Endothelial cell of umbilical vein (primary cell): ENCODE measurements at regions not wholly inside any gene's neighbourhood (a gene's known extent, or its start where the extent isn't known, plus 50 kb on each side); places are given as distances from the start of the nearest gene placed in this dataset.

Source experiments
- BruUV-seq: library from RNA; stranded (reverse); fragments of 400-500 nt; replicated peaks from 2 replicates; lab custom pipeline; 2021; lab: Mats Ljungman, UMichigan
- CTCF ChIA-PET: fragments of 300-600, 350-600 bp; sonication (Branson Sonifier 250); formaldehyde crosslinking; loops from one replicate; lab custom pipeline; 2021; ENCODE audit warnings: antibody characterized with exemption, inconsistent platforms; lab: Charles Lee
- POLR2A ChIA-PET: fragments of 300-600, 350-600 bp; sonication (Branson Sonifier 250); formaldehyde crosslinking; loops from one replicate; lab custom pipeline; 2021; ENCODE audit warnings: antibody characterized with exemption, inconsistent platforms; lab: Charles Lee
- DNase-seq: peaks from one replicate; pipeline ENCODE4 v3.0.0-alpha.2; 2011; ENCODE audit warnings: low read depth, low spot score
- FAIRE-seq: peaks from 2 replicates; lab custom pipeline; 2011; peaks lifted over from hg19 to GRCh38; lab: Jason Lieb, UNC
- H2AFZ ChIP-seq: 2 replicates; pipeline ENCODE4 v1.6.0; 2012; ENCODE audit warnings: low read depth, low read length, control low read depth, inconsistent platforms
- H3K27ac ChIP-seq: 2 replicates; pipeline ENCODE4 v1.5.1; 2011; ENCODE audit warnings: low read depth, mild to moderate bottlenecking, control low read depth, low read length, moderate library complexity; ENCODE audit not compliant: insufficient read depth
- H3K27me3 ChIP-seq, 2 experiments: 2 replicates each; pipeline versions ENCODE4 v1.6.0 to v1.6.1; 2011; ENCODE audit warnings: low read length in 2 of 2, mixed read lengths in 1 of 2; ENCODE audit not compliant: control insufficient read depth in 2 of 2, insufficient read depth in 2 of 2
- H3K36me3 ChIP-seq, 2 experiments: 2 replicates in 1 of 2; 3 replicates in 1 of 2; pipeline ENCODE4 v1.5.1; 2011; ENCODE audit warnings: low read length in 2 of 2, mild to moderate bottlenecking in 1 of 2, moderate library complexity in 1 of 2; ENCODE audit not compliant: control insufficient read depth in 2 of 2, insufficient read depth in 2 of 2; ENCODE audit errors: extremely low read depth in 1 of 2
- H3K4me1 ChIP-seq: 3 replicates; pipeline ENCODE4 v1.5.1; 2011; ENCODE audit warnings: mild to moderate bottlenecking, low read length; ENCODE audit not compliant: control insufficient read depth, insufficient read depth; ENCODE audit errors: extremely low read depth
- H3K4me2 ChIP-seq: 2 replicates; pipeline ENCODE4 v1.6.1; 2011; ENCODE audit warnings: low read length, control low read depth, mixed read lengths; ENCODE audit not compliant: insufficient read depth
- H3K4me3 ChIP-seq, 3 experiments: fragments of 200-600 bp in 1 of 3; sonication (generic), shearing (Covaris generic) in 1 of 3; replicated peaks in 1 of 3; 2 replicates each; pipeline ENCODE4 v1.5.1; 2011 to 2016; ENCODE audit warnings: control low read depth in 3 of 3, low read length in 3 of 3, mild to moderate bottlenecking in 2 of 3, inconsistent platforms in 1 of 3, low read depth in 1 of 3, moderate library complexity in 1 of 3; ENCODE audit not compliant: insufficient read depth in 1 of 3
- H3K79me2 ChIP-seq: 2 replicates; pipeline ENCODE4 v1.6.0; 2012; ENCODE audit warnings: low read length, inconsistent platforms; ENCODE audit not compliant: control insufficient read depth, insufficient read depth
- H3K9ac ChIP-seq: replicated peaks from 2 replicates; pipeline ENCODE3; 2011; ENCODE audit warnings: low read length, control low read depth; ENCODE audit not compliant: insufficient read depth; ENCODE audit errors: extremely low read depth
- H3K9me1 ChIP-seq: replicated peaks from 3 replicates; pipeline ENCODE4 v1.6.0; 2011; ENCODE audit warnings: mild to moderate bottlenecking, low read length; ENCODE audit not compliant: control insufficient read depth, insufficient read depth; ENCODE audit errors: extremely low read depth
- H3K9me3 ChIP-seq: replicated peaks from 2 replicates; pipeline ENCODE4 v1.5.1; 2012; ENCODE audit warnings: low read length, inconsistent platforms; ENCODE audit not compliant: control insufficient read depth, insufficient read depth
- H4K20me1 ChIP-seq: replicated peaks from 2 replicates; pipeline ENCODE3; 2011; ENCODE audit warnings: mild to moderate bottlenecking, low read length; ENCODE audit not compliant: control insufficient read depth, insufficient read depth; ENCODE audit errors: extremely low read depth
- CTCF ChIP-seq, 2 donors: IDR thresholded peaks; 1 replicate in 1 of 2; 2 replicates in 1 of 2; pipeline ENCODE4 v1.5.1; 2011; ENCODE audit warnings: low read length in 2 of 2, mild to moderate bottlenecking in 2 of 2, moderate library complexity in 2 of 2, control low read depth in 1 of 2, inconsistent platforms in 1 of 2, low read depth in 1 of 2; ENCODE audit not compliant: insufficient read depth in 1 of 2; ENCODE audit errors: extremely low read depth in 1 of 2
- EZH2 ChIP-seq: IDR thresholded peaks from 2 replicates; pipeline ENCODE4 v1.6.1; 2012; ENCODE audit warnings: borderline replicate concordance, low read depth, mild to moderate bottlenecking, moderate library complexity, low read length, inconsistent platforms; ENCODE audit not compliant: severe bottlenecking
- FOS ChIP-seq: IDR thresholded peaks from 2 replicates; pipeline ENCODE4 v1.6.1; 2011; ENCODE audit warnings: mild to moderate bottlenecking, low read length, moderate library complexity, borderline replicate concordance; ENCODE audit not compliant: insufficient read depth
- GATA2 ChIP-seq: IDR thresholded peaks from 2 replicates; pipeline ENCODE4 v1.7.0; 2011; ENCODE audit warnings: low read depth, mild to moderate bottlenecking, moderate library complexity, mixed read lengths, low read length; ENCODE audit not compliant: insufficient read length, insufficient read depth
- JUN ChIP-seq: IDR thresholded peaks from 2 replicates; pipeline ENCODE4 v1.6.1; 2011; ENCODE audit warnings: borderline replicate concordance, low read depth; ENCODE audit not compliant: insufficient read length, insufficient read depth
- MYC ChIP-seq: IDR thresholded peaks from one replicate; pipeline ENCODE4 v1.6.1; 2011; ENCODE audit warnings: mild to moderate bottlenecking, low read depth, low read length
- POLR2A ChIP-seq: IDR thresholded peaks from 2 replicates; pipeline ENCODE4 v1.6.1; 2012; ENCODE audit warnings: low read depth, mild to moderate bottlenecking, control low read depth, low read length
- POLR2AphosphoS5 ChIP-seq: IDR thresholded peaks from 2 replicates; pipeline ENCODE4 v1.6.1; 2012; ENCODE audit warnings: low read depth, mild to moderate bottlenecking, control low read depth, low read length, moderate library complexity; ENCODE audit not compliant: insufficient read depth
- dilution Hi-C: fragments of 300-500 bp; cut with MboI; formaldehyde crosslinking; loops from one replicate; pipeline ENCODE4 v1.15.0; 2019; ENCODE audit warnings: low sequenced_read_pairs; ENCODE audit not compliant: extremely low pct_ligation_motif_present
- intact Hi-C: fragments of 100-400 bp; cut with micrococcal nuclease; formaldehyde crosslinking; loops from one replicate; pipeline ENCODE4 v1.10.0; 2022
- TF ChIP-seq, protein P1 (sequence below): IDR thresholded peaks from 2 replicates; pipeline ENCODE4 v1.6.1; 2011; ENCODE audit not compliant: insufficient read depth, insufficient read length

- ChIA-PET POLR2A (no interaction called here), CTCF (interaction anchor here (1.0 to 2.1 kb wide), 2 partner anchors 14 kb away, joined by 6 to 10 read pairs; no protein-coding TSS in a partner anchor)
- BruUV-seq, result no TSS peak
- dilution Hi-C loops, result no loop called here
- intact Hi-C loops, result no loop called here
- no peak for FAIRE-seq
- peaks cover 5% of the 10 kb centered on the region for H3K79me2 ChIP-seq
- no peak overlapping the region for H2AFZ ChIP-seq
- peaks cover 9% of the 10 kb centered on the region for H3K4me1 ChIP-seq
- H3K4me3 ChIP-seq, result no peak overlapping the region
- TF ChIP-seq POLR2A (no peak), EZH2 (no peak), GATA2 (no peak), FOS (no peak), MYC (no peak), JUN (no peak), CTCF (IDR thresholded peaks at IDR 0.05; ENCODE audit: extremely low read depth in 1 of 2, insufficient read depth in 1 of 2, low read depth in 1 of 2, low read length in 2 of 2) (no peak), POLR2AphosphoS5 (no peak)
- TF ChIP-seq, protein P1, sequence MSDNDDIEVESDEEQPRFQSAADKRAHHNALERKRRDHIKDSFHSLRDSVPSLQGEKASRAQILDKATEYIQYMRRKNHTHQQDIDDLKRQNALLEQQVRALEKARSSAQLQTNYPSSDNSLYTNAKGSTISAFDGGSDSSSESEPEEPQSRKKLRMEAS, result no peak
- H3K9me3 ChIP-seq, result no peaks in the 10 kb centered on the region
- no peaks in the 10 kb centered on the region for H3K36me3 ChIP-seq
- no peak overlapping the region for H3K9ac ChIP-seq
- H4K20me1 ChIP-seq, result no peaks in the 10 kb centered on the region
- no peak overlapping the region for H3K4me2 ChIP-seq
- no peaks in the 10 kb centered on the region for H3K9me1 ChIP-seq
- H3K27me3 ChIP-seq, result no peaks in the 10 kb centered on the region
- DNase-seq, result no peak
- H3K27ac ChIP-seq, result no peak overlapping the region
Measured at GRCh38 chr17:77443748-77444260, 303.0 kb downstream of the SEC14L1 start.
